Peyer's patch (tissue), 4 donors: ENCODE measurements at regions not wholly inside any gene's neighbourhood (a gene's known extent, or its start where the extent isn't known, plus 50 kb on each side); places are given as distances from the start of the nearest gene placed in this dataset.

Source experiments
- DNase-seq, 3 donors: peaks; one replicate each; pipeline ENCODE4 v3.0.0-alpha.2; 2017 to 2019
- H3K27ac ChIP-seq, 4 donors: fragments of 200-600 bp; sonication (generic); one replicate each; pipeline ENCODE4 v1.5.1; 2016 to 2019
- H3K27me3 ChIP-seq, 2 donors: fragments of 200-600 bp; sonication (generic); one replicate each; pipeline ENCODE4 v1.5.1; 2019
- H3K36me3 ChIP-seq, 3 donors: fragments of 200-600 bp; sonication (generic); one replicate each; pipeline ENCODE4 v1.5.1; 2016 to 2019
- H3K4me1 ChIP-seq, 4 donors: fragments of 200-600 bp; sonication (generic); one replicate each; pipeline ENCODE4 v1.5.1; 2016 to 2019
- H3K4me3 ChIP-seq, 4 donors: fragments of 200-600 bp; sonication (generic); 1 replicate in 3 of 4; 2 replicates in 1 of 4; pipeline ENCODE4 v1.5.1; 2016 to 2019; ENCODE audit warnings: mild to moderate bottlenecking in 1 of 4
- H3K9me3 ChIP-seq, 4 donors: fragments of 200-600 bp; sonication (generic); one replicate each; pipeline ENCODE4 v1.5.1; 2016 to 2019; ENCODE audit warnings: mild to moderate bottlenecking in 1 of 4
- POLR2A ChIP-seq, 2 donors: fragments of 450-650 bp; IDR thresholded peaks; one replicate each; pipeline ENCODE4 v1.5.1; 2017; ENCODE audit warnings: antibody characterized with exemption in 2 of 2, mild to moderate bottlenecking in 2 of 2, moderate library complexity in 2 of 2
- TF ChIP-seq, protein P1 (sequence below), 6 experiments: fragments of 450-650 bp in 4 of 6; fragments of 200-600 bp in 2 of 6; sonication (generic) in 1 of 6; IDR thresholded peaks; one replicate each; pipeline ENCODE4 v1.5.1; 2017 to 2019; ENCODE audit warnings: antibody characterized with exemption in 6 of 6, mild to moderate bottlenecking in 3 of 6, moderate library complexity in 1 of 6

GRCh38 chr6:82076916-82077315, 170.6 kb downstream of the IBTK start:
- no peak for TF ChIP-seq POLR2A (IDR thresholded peaks at IDR 0.05)
- TF ChIP-seq, protein P1, sequence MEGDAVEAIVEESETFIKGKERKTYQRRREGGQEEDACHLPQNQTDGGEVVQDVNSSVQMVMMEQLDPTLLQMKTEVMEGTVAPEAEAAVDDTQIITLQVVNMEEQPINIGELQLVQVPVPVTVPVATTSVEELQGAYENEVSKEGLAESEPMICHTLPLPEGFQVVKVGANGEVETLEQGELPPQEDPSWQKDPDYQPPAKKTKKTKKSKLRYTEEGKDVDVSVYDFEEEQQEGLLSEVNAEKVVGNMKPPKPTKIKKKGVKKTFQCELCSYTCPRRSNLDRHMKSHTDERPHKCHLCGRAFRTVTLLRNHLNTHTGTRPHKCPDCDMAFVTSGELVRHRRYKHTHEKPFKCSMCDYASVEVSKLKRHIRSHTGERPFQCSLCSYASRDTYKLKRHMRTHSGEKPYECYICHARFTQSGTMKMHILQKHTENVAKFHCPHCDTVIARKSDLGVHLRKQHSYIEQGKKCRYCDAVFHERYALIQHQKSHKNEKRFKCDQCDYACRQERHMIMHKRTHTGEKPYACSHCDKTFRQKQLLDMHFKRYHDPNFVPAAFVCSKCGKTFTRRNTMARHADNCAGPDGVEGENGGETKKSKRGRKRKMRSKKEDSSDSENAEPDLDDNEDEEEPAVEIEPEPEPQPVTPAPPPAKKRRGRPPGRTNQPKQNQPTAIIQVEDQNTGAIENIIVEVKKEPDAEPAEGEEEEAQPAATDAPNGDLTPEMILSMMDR (IDR thresholded peaks at IDR 0.05), result peak in 3 of 6 experiments; percentile 30 to 48 (median 31)
- H3K4me1 ChIP-seq, result peaks cover 0 to 15% (median 0%) of the 10 kb centered on the region in 4 donors
- no peaks in the 10 kb centered on the region for H3K9me3 ChIP-seq
- no peaks in the 10 kb centered on the region for H3K27me3 ChIP-seq
- no peak for DNase-seq
- H3K36me3 ChIP-seq, result no peaks in the 10 kb centered on the region
- no peak overlapping the region for H3K27ac ChIP-seq
- H3K4me3 ChIP-seq, result no peak overlapping the region

DNA sequence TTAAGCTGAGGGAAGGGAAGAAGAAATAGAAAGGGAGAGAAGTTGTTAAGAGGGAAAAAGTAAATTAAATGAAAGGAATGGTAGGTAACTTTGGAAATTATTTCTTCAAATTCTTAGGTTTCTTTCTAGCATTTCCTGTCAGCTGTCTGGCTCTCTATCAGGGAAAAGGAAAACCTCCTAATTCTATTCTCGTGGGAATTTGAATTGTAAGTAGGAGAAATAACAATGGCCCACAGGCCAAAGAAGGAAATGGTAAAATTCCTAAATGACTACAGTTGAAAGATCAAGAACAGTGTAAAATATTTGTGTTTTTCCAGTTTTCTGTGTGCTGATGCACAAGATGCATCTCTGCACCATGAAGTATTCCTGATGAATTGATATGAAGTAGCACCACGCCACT, 173.0 kb downstream of the IBTK start:
- H3K36me3 ChIP-seq, result no peaks in the 10 kb centered on the region
- DNase-seq, result no peak
- TF ChIP-seq, protein P1 (IDR thresholded peaks at IDR 0.05), result no peak
- no peak for TF ChIP-seq POLR2A (IDR thresholded peaks at IDR 0.05)

DNA sequence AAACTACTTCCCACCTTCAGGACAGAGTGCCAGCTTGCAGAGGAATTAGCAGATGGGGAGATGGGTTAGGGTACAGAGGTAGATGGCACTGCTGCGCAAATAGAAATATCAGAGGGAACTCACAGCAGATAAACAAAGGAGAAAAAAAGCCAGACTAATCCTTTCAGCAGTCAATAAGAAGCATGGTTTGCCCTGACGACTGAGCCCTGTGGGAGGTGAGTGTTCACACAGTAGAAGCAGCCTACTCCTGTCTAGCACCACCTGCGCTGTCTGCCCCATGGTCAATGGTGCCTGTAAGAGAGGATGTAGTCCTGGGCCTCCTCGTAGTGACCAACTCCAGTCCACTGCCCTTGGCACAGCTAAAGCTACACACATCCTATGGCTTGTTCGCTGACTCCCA, 174.1 kb downstream of the IBTK start:
- no peak for TF ChIP-seq POLR2A (IDR thresholded peaks at IDR 0.05)
- TF ChIP-seq, protein P1 (IDR thresholded peaks at IDR 0.05), result no peak
- H3K27me3 ChIP-seq, result no peaks in the 10 kb centered on the region
- H3K27ac ChIP-seq, result no peak overlapping the region
- H3K36me3 ChIP-seq, result no peaks in the 10 kb centered on the region
- no peak for DNase-seq
- peaks cover 0 to 15% (median 0%) of the 10 kb centered on the region in 4 donors for H3K4me1 ChIP-seq
- H3K9me3 ChIP-seq, result no peaks in the 10 kb centered on the region
- no peak overlapping the region for H3K4me3 ChIP-seq

More for the DNA sequence above, 173.0 kb downstream of the IBTK start:
- Histone ChIP-seq H3K27me3 (no peaks in the 10 kb centered on the region), H3K9me3 (no peaks in the 10 kb centered on the region), H3K27ac (no peak overlapping the region), H3K4me1 (peaks cover 0 to 15% (median 0%) of the 10 kb centered on the region in 4 donors), H3K4me3 (no peak overlapping the region)

DNA sequence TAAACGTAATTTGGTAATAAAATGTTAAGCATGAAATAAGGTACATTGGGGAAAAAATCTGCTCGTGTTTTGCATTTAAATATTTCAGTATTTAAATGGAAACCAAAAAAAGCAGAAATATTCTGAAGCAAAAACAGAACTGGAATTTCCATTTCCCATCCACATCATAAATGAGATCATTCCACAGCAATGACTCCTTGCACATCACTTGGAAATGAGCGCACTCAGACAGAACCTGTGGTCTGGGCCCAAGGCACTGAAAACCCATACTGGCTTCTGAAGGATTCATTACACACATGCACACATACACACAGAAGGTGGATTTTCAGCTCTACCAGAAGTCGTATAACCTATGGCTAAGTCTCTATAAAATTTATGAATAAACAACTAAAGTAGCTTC, 174.8 kb downstream of the IBTK start:
- Histone ChIP-seq H3K27ac (no peak overlapping the region), H3K4me3 (no peak overlapping the region), H3K9me3 (no peaks in the 10 kb centered on the region), H3K27me3 (no peaks in the 10 kb centered on the region), H3K36me3 (no peaks in the 10 kb centered on the region), H3K4me1 (peaks cover 0 to 15% (median 0%) of the 10 kb centered on the region in 4 donors)
- TF ChIP-seq POLR2A (IDR thresholded peaks at IDR 0.05), result no peak
- DNase-seq, result no peak

- Histone ChIP-seq H3K9me3 (no peaks in the 10 kb centered on the region), H3K36me3 (no peaks in the 10 kb centered on the region), H3K27ac (no peak overlapping the region), H3K4me1 (peaks cover 0 to 14% (median 0%) of the 10 kb centered on the region in 4 donors), H3K4me3 (no peak overlapping the region), H3K27me3 (no peaks in the 10 kb centered on the region)
- no peak for DNase-seq
- TF ChIP-seq, protein P1 (IDR thresholded peaks at IDR 0.05), result no peak
- TF ChIP-seq POLR2A (IDR thresholded peaks at IDR 0.05), result no peak
These were observed 175.4 kb downstream of the IBTK start for GRCh38 chr6:82072121-82072521.

GRCh38 chr6:82068721-82069120, 178.8 kb downstream of the IBTK start:
- Histone ChIP-seq H3K27me3 (no peaks in the 10 kb centered on the region), H3K4me3 (no peak overlapping the region), H3K27ac (no peak overlapping the region), H3K36me3 (no peaks in the 10 kb centered on the region), H3K9me3 (no peaks in the 10 kb centered on the region), H3K4me1 (peaks cover 0 to 6% (median 0%) of the 10 kb centered on the region in 4 donors)
- no peak for DNase-seq
- TF ChIP-seq POLR2A (IDR thresholded peaks at IDR 0.05), result no peak
- TF ChIP-seq, protein P1 (IDR thresholded peaks at IDR 0.05), result no peak
